Lung (tissue), 11 donors: ENCODE measurements at regions not wholly inside any gene's neighbourhood (a gene's known extent, or its start where the extent isn't known, plus 50 kb on each side); places are given as distances from the start of the nearest gene placed in this dataset.

ENCODE experiments used
- ATAC-seq: fragments of 200-7000 bp; cut with Tn5 transposase; one replicate; pipeline ENCODE4 v1.9.1; 2020; ENCODE audit warnings: moderate number of reproducible peaks; ENCODE audit not compliant: insufficient read depth, low FRiP score
- DNase-seq, 3 donors: peaks; one replicate each; pipeline ENCODE4 v3.0.0-alpha.2; 2013 to 2017
- H3K27ac ChIP-seq, 2 donors: one replicate each; pipeline ENCODE4 v1.5.1; 2013; ENCODE audit warnings: mild to moderate bottlenecking in 2 of 2, moderate library complexity in 2 of 2, control low read depth in 1 of 2, inconsistent platforms in 1 of 2, low read depth in 1 of 2, low read length in 1 of 2
- H3K27me3 ChIP-seq, 3 donors: one replicate each; pipeline ENCODE4 v1.5.1; 2013; ENCODE audit warnings: low read length in 2 of 3; ENCODE audit not compliant: control insufficient read depth in 3 of 3, insufficient read depth in 3 of 3
- H3K36me3 ChIP-seq, 4 donors: one replicate each; pipeline ENCODE4 v1.5.1; 2013; ENCODE audit warnings: low read length in 4 of 4, mild to moderate bottlenecking in 1 of 4, moderate library complexity in 1 of 4; ENCODE audit not compliant: control insufficient read depth in 4 of 4, insufficient read depth in 4 of 4
- H3K4me1 ChIP-seq, 5 donors: one replicate each; pipeline ENCODE4 v1.5.1; 2013; ENCODE audit warnings: low read length in 5 of 5, mild to moderate bottlenecking in 2 of 5, moderate library complexity in 1 of 5; ENCODE audit not compliant: control insufficient read depth in 5 of 5, insufficient read depth in 5 of 5
- H3K4me3 ChIP-seq: one replicate; pipeline ENCODE4 v1.5.1; 2013; ENCODE audit warnings: mild to moderate bottlenecking, control low read depth, moderate library complexity
- H3K9ac ChIP-seq, 2 donors: one replicate each; pipeline ENCODE4 v1.5.1; 2013; ENCODE audit warnings: low read length in 2 of 2, control low read depth in 1 of 2; ENCODE audit not compliant: insufficient read depth in 1 of 2
- H3K9me3 ChIP-seq, 4 donors: one replicate each; pipeline ENCODE4 v1.5.1; 2013; ENCODE audit warnings: low read length in 3 of 4, mild to moderate bottlenecking in 1 of 4, moderate library complexity in 1 of 4; ENCODE audit not compliant: control insufficient read depth in 4 of 4, insufficient read depth in 3 of 4
- CTCF ChIP-seq: IDR thresholded peaks from 2 replicates; pipeline ENCODE4 v1.5.1; 2012; ENCODE audit warnings: mild to moderate bottlenecking; ENCODE audit errors: control extremely low read depth, extremely low read depth
- WGBS, 2 donors: extraction: QIAGEN DNeasy Blood & Tissue Kit; methylation state at CpG; one replicate each; pipeline ENCODE4 v1.1.7; 2013; 5-methylcytosine and 5-hydroxymethylcytosine counted together
- donor health status: control.
- donor health status: control.
- donor health status: Bipolar disorder and iron deficiency.
- donor health status: healthy.
- donor health status: DM: yes; HTN: yes; CAD: no.

GRCh38 chr3:167102071-167102470 is 278.0 kb downstream of the ZBBX start:
- no peak for TF ChIP-seq CTCF
- ATAC-seq: no peak

GRCh38 chr3:167100651-167101050 is 279.4 kb downstream of the ZBBX start:
- H3K27ac ChIP-seq: no peak overlapping the region
- DNase-seq (no peak), ATAC-seq (no peak)
- no peaks in the 10 kb centered on the region for H3K36me3 ChIP-seq
- H3K9me3 ChIP-seq: no peaks in the 10 kb centered on the region
- no peak for TF ChIP-seq CTCF
- no peaks in the 10 kb centered on the region for H3K27me3 ChIP-seq
- no peaks in the 10 kb centered on the region for H3K4me1 ChIP-seq
- WGBS, 2 donors: 64 to 84% methylated on average over 1 of the region's 1 CpG
- no peak overlapping the region for H3K4me3 ChIP-seq
- H3K9ac ChIP-seq: no peak overlapping the region

More at GRCh38 chr3:167102071-167102470, 278.0 kb downstream of the ZBBX start:
- H3K4me3 ChIP-seq: no peak overlapping the region
- no peak overlapping the region for H3K9ac ChIP-seq
- DNase-seq: no peak
- no peaks in the 10 kb centered on the region for H3K4me1 ChIP-seq
- H3K27me3 ChIP-seq: no peaks in the 10 kb centered on the region
- H3K27ac ChIP-seq: no peak overlapping the region
- H3K9me3 ChIP-seq: no peaks in the 10 kb centered on the region
- no peaks in the 10 kb centered on the region for H3K36me3 ChIP-seq
- WGBS, 2 donors: 53 to 72% methylated on average over 1 of the region's 1 CpG

GRCh38 chr3:167100200-167100599 is 279.9 kb downstream of the ZBBX start:
- Histone ChIP-seq H3K4me1 (no peaks in the 10 kb centered on the region), H3K4me3 (no peak overlapping the region), H3K9ac (no peak overlapping the region), H3K27me3 (no peaks in the 10 kb centered on the region), H3K9me3 (no peaks in the 10 kb centered on the region), H3K27ac (no peak overlapping the region), H3K36me3 (no peaks in the 10 kb centered on the region)
- WGBS, 2 donors: 89 to 94% methylated on average over 2 of the region's 2 CpGs
- DNase-seq: no peak
- ATAC-seq: no peak
- TF ChIP-seq CTCF: no peak

GRCh38 chr3:167095976-167096375 is 284.1 kb downstream of the ZBBX start:
- no peak for TF ChIP-seq CTCF
- no peak overlapping the region for H3K4me3 ChIP-seq
- no peaks in the 10 kb centered on the region for H3K4me1 ChIP-seq
- no peaks in the 10 kb centered on the region for H3K27me3 ChIP-seq
- DNase-seq (no peak), ATAC-seq (no peak)
- no peak overlapping the region for H3K9ac ChIP-seq
- H3K9me3 ChIP-seq: no peaks in the 10 kb centered on the region
- 49 to 70% methylated on average over 2 of the region's 2 CpGs for WGBS, 2 donors
- no peak overlapping the region for H3K27ac ChIP-seq
- no peaks in the 10 kb centered on the region for H3K36me3 ChIP-seq
